HG02623 (cell line): ENCODE measurements at regions not wholly inside any gene's neighbourhood (a gene's known extent, or its start where the extent isn't known, plus 50 kb on each side); places are given as distances from the start of the nearest gene placed in this dataset.

ENCODE experiments used
- ATAC-seq: cut with Tn5 transposase; IDR thresholded peaks from one replicate; pipeline ENCODE4 v1.9.1; 2021; ENCODE audit warnings: moderate library complexity; ENCODE audit not compliant: unreplicated experiment

- no peak for ATAC-seq
These were observed 123.5 kb downstream of the MBD2 start for GRCh38 chr18:54100920-54101470.

DNA sequence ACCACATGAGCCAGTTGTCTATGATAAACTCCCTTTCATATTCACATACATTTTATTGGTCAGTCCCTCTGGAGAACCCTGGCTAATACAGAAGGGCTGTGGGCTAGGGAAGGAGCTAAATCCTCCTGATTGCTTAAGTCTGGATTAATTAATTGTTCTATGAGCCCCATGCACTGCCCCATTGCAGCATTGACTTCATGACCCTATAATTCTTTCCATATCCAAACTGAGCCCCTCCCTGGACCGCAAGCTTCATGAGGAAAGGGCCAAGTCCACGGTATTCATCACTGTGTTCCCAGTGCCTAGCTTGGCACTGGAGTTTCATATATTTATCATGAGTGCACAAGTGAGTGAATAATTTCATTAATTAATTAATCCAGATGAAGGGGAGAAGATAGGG, 124.0 kb downstream of the MBD2 start:
- no peak for ATAC-seq

DNA sequence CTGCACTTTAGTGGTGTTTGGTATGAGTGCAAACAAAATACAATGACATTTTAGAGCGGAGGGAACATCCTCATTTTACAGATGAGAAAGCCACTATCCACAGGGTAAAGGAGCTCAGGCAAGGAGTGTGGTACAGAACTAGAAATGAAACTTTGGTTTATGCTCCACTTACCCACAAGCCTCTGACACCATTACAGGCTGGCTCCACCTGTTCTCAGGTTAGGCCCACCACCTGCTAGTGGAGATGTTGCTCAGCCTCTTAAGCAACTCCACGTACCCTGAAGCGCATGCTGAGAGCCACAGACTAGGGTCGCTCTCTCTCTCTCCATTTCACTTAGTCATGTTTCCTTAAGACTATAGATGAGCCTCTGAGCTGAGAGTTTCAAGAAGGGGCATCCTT, 130.0 kb downstream of the MBD2 start:
- peak; percentile 59 for ATAC-seq

DNA sequence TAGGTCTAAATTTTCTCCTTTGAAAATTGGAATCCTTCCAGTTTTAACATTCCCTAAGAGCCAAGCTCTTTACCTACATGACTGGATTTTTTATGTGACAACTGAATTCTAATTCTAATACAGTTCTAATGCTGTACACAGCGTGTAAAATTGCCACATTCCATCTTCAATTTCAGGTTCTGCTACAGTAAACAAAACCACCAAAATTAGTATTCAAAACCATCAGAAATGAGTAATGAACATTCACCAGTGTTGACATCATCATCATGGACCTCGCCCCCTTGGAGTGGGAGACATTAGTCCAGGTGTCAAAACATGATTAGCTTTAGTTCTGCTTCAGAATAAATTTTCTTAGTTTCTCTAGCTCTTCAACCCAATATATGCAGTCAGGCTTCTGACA, 133.6 kb downstream of the MBD2 start:
- no peak for ATAC-seq

DNA sequence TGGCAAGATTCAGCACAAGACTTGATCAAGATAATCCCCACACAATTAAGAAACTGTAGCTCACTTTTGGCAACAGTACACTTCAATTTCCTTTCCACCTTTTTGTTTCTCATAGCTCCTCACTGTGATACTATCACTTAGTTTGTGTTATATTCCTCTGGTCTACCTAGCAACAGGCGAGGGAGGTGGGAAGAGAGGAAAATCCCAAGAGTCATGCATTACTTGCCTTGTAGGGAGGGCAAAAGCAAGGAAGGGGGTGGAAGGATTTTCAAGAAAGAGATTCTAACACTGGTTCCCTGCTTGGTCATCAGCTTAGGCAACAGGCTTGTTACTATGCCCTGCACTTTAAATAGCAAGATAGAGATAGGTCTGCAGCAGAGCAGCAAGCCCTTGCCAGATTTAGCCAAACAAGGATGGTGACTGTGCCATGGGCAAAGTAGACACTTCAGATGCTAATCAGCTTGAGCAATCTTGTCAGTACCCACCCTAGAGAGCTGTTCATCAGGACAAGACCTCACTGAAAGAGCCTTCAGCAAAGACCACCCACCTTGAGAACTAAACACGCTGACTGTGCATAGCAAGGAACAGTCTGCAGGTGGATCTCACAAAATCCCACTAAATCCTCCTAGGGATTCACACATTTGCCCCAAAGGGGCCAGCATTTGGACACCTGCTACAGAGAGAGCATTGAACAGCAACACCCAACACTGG, 134.6 kb downstream of the MBD2 start:
- no peak for ATAC-seq

GRCh38 chr18:54086863-54087262, 137.6 kb downstream of the MBD2 start:
- ATAC-seq, result no peak

- ATAC-seq, result peak; percentile 50
These were observed 138.2 kb downstream of the MBD2 start for GRCh38 chr18:54086046-54086802.

GRCh38 chr18:54080858-54081257, 143.6 kb downstream of the MBD2 start:
- no peak for ATAC-seq

- ATAC-seq, result no peak
These were observed 148.3 kb downstream of the MBD2 start for GRCh38 chr18:54076166-54076565.

GRCh38 chr18:54075689-54076088, 148.8 kb downstream of the MBD2 start:
- ATAC-seq, result no peak

DNA sequence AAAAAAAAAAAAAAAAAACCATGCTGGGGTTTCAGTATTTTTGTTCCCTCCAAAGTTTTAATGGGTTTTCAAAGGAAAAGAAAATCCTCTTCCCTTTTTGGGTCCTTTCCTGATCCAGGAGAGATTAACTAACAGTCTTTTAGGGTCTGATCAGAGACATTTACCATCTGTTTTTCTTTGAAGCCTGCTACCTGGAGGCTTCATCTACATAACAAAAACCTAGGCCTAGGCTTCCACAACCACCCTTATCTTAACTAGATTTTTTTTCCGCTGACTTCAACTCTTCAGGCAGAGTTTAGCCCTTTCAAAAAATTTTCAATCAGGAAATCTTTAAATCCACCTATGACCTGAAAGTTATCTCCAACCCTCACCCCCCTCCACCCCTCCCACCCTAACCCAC, 154.7 kb downstream of the MBD2 start:
- ATAC-seq, result no peak

DNA sequence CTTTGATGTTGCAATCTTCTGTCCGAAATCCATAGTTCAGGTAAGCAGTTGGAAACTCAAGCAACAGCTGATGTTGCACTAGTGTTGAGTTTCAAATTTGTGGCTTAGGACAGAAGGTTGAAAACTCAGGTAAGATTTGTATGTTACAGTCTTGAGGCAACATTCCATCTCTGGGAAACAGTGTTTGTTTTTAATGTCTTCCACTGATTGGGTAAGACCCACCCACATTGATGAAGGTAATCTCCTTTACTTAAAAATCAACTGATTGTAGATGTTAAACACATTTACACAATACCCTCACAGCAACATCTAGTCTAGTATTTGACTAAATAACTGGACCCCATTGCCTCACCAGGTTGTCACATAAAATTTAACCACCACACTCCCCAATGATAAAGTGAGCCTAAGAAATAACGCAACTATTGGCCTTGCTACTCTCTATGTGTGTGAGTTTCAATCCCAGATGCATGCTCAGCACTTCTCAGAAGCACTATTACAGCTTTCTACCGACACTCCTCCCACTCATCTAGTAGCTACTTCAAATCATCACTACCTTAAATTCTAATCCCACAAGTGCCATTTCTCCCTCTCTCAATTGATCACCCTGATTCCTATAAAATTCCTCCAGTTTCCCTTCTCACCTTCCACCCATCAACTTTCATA, 164.0 kb downstream of the MBD2 start:
- ATAC-seq, result no peak

GRCh38 chr18:54052732-54053429, 171.6 kb downstream of the MBD2 start:
- ATAC-seq, result no peak

DNA sequence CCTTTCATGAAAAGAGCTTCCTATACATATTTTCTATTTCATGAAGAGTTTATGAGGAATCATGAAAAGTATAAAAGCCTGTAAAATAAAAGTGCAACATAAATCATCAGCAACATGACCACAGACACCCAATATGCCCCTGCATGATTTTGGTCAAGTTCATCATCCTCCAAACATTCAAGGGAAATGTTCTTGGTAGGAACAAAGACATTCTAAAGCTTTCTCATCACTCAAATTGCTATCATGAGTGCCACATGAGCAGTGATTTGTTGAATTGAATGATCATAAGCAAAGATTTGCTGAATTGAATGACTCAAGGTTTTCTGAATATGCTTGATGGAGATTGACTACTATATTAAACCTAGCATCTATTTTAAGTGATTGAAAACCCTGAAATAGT, 172.2 kb downstream of the MBD2 start:
- ATAC-seq, result no peak

DNA sequence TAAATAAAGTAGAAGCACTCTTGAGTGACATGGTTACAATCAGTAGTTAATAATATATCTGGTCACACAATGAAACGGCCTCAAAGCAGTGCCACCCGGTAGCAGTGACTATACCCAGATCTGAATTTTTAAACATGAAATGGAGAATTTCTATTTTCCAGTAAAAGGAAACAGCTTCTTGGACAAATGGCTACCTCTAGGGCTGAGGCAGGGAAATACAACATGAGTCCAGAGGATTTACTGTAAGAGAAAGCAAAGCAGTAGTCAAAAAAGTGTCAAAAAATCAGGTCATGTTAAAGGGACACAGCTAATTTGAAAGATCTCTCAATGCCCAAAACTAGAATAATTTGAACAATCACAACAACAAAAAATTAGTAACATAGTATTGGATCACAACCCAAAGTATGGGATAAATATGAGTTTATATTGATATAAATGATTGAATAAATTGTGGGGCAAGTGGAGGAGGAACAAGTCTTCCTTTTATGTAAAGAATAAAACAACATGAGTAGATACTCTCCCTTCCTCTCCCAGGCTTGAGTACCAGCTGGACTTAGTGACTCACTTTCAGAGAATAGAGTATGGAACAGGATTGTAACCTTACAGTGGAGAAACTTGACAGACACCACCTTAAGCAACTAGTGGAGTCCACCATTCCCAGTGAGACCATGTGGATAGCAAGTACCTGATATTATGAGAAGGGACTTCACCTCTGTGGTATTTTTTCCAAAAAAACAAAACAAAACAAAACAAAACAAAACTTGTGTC, 180.8 kb downstream of the MBD2 start:
- ATAC-seq, result no peak

- ATAC-seq, result no peak
These were observed 188.5 kb downstream of the MBD2 start for GRCh38 chr18:54035927-54036326.

GRCh38 chr18:54033052-54033451, 191.4 kb downstream of the MBD2 start:
- no peak for ATAC-seq

DNA sequence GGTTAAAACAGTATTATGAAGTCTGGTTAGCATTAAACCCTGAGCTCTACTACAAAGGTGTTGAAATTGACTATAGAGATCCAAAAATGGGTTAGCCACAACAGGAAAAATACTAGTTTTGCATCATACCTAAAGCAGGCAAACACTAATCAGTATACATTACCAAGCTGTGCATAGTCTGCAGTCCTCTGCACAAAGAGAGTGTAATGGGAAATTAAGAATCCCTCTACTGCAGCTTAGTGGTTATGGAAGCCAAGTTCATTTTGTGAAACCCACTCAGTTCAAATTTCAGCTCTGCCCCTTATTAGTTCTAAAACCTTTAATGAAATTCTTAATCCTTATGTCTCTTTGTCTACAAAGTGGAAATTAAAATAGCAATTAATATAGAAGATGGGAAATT, 192.1 kb downstream of the MBD2 start:
- no peak for ATAC-seq

GRCh38 chr18:54031243-54031642, 193.2 kb downstream of the MBD2 start:
- ATAC-seq, result no peak

DNA sequence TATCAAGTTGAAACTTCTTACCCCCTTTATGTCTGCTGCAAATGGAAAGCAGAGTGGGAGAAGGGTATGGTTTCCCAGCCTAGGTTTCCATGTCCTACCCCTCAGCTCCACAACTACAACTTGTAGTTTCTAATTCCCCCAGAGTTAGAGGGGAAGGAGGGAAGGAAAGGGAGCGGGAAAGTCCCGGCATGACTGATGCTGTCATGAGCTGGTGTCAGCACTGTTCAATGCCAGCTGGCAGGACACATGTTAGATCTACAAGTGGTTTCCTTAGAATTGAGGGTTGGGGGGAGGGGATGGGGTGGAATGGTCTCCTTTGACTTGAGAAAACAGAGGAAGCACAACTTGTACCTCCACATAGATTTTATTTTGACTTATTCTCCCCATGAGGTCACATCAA, 194.0 kb downstream of the MBD2 start:
- no peak for ATAC-seq
